Stimulated activated CD4-positive, alpha-beta T cell treated with anti-CD3 and anti-CD28 coated beads, Interleukin-2, amount 100 ng/mL, for 4 hours (primary cell): ENCODE measurements at regions not wholly inside any gene's neighbourhood (a gene's known extent, or its start where the extent isn't known, plus 50 kb on each side); places are given as distances from the start of the nearest gene placed in this dataset.

Source experiments
- DNase-seq: peaks from one replicate; pipeline ENCODE4 v3.0.0-alpha.2; 2020; ENCODE audit warnings: low read depth

GRCh38 chr3:106756901-106757300 lies 620.3 kb upstream of the CCDC54 start:
- DNase-seq, result no peak

DNA sequence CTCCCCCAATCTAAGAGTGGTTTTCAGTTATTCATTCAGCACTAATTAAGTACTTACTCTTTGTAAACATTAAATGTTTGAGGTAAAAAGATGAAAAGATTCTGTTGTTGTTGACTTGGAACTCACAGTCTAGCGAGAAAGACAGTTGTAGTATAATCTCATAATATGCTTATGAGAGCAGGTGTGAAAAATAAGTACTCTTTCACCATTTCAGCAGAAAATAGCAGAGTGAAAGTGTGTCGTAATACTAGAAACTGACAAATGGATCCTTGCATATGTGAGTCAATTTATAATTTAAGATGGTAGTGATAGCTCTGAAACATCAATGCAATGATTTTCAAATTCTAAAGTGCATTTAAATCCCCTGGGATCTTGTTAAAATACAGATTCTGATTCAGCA lies 618.8 kb upstream of the CCDC54 start:
- no peak for DNase-seq

- DNase-seq, result no peak
These were observed 617.5 kb upstream of the CCDC54 start for GRCh38 chr3:106759731-106760130.

DNA sequence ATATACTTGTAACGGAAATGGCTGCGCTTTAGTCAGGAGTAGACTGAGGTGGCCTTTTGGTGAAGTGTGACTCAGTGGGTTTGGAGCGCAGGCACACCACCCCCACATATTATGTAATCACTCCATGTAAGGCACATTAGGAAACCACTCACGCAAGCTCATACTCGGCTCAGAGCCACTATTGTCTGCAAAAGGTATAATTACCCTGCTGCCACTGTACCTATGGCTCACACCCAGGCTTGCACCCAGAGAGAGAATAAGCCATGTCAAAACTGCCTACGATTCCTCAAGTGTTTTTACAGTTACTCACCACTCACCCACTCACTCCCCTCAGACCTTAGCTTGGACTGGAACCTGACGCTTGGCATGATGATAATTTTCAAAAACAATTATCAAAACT lies 611.9 kb upstream of the CCDC54 start:
- no peak for DNase-seq

GRCh38 chr3:106768941-106769480 lies 608.2 kb upstream of the CCDC54 start:
- DNase-seq, result no peak

DNA sequence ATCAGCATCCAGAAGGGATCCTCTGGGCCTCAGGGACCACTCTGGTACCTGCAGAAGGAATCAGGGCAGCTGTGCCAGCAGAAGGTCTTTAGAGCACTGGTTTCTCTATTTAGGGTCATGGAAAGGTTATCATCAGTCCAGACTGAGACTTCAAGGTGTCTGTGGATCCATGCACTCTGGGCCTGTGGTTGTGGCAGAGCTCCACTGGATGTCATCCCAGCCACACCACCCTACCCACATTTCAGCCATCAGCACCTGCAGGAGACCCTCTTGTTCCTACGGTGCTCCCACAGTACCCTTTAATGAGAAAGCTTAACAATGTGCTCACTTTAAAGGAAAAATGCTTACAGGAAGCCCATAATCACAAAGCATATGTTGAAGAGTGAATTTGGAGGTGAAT lies 603.4 kb upstream of the CCDC54 start:
- no peak for DNase-seq

DNA sequence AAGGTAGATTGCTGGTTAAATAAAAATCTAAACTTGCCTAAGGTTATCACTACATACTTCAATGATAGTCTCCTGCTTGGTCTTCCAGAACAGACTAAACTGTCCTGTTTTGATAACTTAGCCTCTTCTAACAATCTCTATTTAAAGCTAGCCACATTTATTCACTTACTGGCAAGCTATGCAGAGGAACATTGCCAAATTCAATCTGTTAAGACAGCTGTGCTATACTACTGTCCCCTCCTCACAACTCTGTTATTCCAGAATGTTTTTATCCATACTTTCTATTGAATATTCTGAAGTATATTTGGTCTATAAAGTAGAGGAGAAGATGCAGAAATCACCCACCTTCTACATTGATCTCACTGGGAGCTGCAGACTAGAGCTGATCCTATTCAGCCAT lies 594.0 kb upstream of the CCDC54 start:
- DNase-seq, result no peak

DNA sequence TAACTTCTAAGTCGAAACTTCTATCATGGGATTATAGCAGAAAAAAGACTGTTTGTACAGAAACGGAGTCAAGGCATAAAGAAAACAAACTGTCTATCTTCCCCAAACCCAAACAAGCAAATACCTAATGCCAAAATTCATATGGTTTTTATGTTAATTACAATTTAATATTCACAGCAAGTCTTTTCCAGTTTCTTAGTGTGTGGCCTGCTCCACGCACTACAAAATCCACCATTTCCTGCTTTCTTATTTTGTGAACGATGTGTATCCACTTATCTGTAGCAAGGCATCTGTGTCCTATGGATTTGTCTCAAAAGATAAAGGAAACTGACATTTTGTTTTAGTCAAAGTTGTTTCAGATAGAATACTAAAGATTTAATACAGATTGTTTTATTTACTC lies 588.0 kb upstream of the CCDC54 start:
- DNase-seq, result no peak

- DNase-seq, result no peak
These were observed 584.5 kb upstream of the CCDC54 start for GRCh38 chr3:106792716-106793115.

- DNase-seq, result no peak
These were observed 582.8 kb upstream of the CCDC54 start for GRCh38 chr3:106794442-106794841.

GRCh38 chr3:106795553-106795952 lies 581.7 kb upstream of the CCDC54 start:
- no peak for DNase-seq

GRCh38 chr3:106797461-106797860 lies 579.8 kb upstream of the CCDC54 start:
- DNase-seq, result no peak

- DNase-seq, result no peak
These were observed 571.6 kb upstream of the CCDC54 start for GRCh38 chr3:106805625-106806024.

DNA sequence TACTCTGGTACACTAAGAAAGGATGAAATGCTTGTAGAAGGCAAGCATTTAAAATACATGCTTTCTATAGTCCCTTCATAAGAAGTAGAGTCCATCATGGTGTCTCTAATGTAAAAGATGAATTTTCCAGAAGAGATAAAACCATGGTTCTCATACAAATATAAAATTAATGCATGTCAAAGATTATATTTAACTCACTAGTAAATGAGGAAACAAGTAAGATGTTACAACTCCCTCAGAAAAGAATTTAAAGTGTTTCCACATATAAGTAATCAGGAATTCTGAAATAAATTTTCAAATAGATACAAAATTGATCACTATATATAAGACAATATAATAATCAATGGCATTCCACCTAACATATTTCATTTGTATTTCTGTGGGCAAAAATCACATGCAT lies 570.3 kb upstream of the CCDC54 start:
- DNase-seq, result no peak

- DNase-seq, result no peak
These were observed 568.2 kb upstream of the CCDC54 start for GRCh38 chr3:106809041-106809440.

- no peak for DNase-seq
These were observed 567.5 kb upstream of the CCDC54 start for GRCh38 chr3:106809623-106810299.

- DNase-seq, result no peak
These were observed 566.9 kb upstream of the CCDC54 start for GRCh38 chr3:106810300-106810875.

GRCh38 chr3:106811376-106811775 lies 565.9 kb upstream of the CCDC54 start:
- no peak for DNase-seq

- DNase-seq, result no peak
These were observed 563.5 kb upstream of the CCDC54 start for GRCh38 chr3:106813742-106814141.

DNA sequence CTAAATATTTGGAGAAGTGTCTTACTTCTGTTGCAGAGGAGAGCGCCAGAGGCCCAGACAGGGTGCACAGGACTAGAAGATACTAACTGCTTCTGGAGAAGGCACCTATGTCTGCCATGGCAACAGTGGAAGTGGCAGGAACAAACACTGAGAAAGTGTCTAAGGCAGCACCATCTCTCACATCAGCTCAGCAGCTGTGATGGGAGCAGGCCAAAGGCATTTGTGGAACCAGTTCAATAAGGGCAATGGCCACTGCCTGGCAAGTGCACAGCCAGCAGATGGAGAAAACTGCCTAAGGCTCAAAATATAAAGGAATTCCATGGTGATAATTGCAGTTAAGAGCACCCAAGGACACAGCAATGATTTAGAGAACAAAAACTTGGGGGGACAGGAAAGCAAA lies 563.0 kb upstream of the CCDC54 start:
- DNase-seq, result no peak

- no peak for DNase-seq
These were observed 560.4 kb upstream of the CCDC54 start for GRCh38 chr3:106816838-106817237.

GRCh38 chr3:106817706-106818105 lies 559.5 kb upstream of the CCDC54 start:
- DNase-seq, result no peak

DNA sequence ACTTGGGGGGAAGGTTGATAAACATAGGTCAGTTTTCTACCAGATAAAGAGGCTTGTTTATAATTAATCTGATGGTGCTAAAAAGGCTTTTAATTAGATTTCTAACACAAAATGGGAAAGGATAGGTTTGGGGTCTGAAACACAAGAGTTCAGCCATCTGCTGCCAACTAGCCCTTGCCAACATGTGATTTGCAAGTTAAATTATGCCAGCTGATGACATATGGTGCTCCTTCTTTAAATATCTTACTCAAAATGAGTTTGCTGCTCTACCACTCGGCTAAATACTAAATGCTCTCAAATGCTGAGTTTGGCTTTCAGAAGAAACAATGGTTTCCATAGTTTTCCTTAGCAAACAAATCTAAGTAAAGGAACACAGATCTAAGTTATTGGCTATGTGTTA lies 557.8 kb upstream of the CCDC54 start:
- DNase-seq, result no peak
